Mucosa of rectum (tissue), 2 donors: ENCODE measurements at regions not wholly inside any gene's neighbourhood (a gene's known extent, or its start where the extent isn't known, plus 50 kb on each side); places are given as distances from the start of the nearest gene placed in this dataset.

Experiments used
- H3K27ac ChIP-seq, 2 donors: one replicate each; pipeline ENCODE4 v1.7.0; 2013; ENCODE audit warnings: inconsistent platforms in 2 of 2, low read depth in 2 of 2, low read length in 2 of 2
- H3K27me3 ChIP-seq, 2 donors: one replicate each; pipeline ENCODE4 v1.7.0; 2013; ENCODE audit warnings: low read length in 2 of 2; ENCODE audit not compliant: control insufficient read depth in 2 of 2, insufficient read depth in 2 of 2
- H3K36me3 ChIP-seq, 2 donors: one replicate each; pipeline ENCODE4 v1.7.0; 2013; ENCODE audit warnings: low read length in 2 of 2; ENCODE audit not compliant: control insufficient read depth in 2 of 2, insufficient read depth in 2 of 2
- H3K4me1 ChIP-seq, 2 donors: one replicate each; pipeline ENCODE4 v1.7.0; 2013; ENCODE audit warnings: low read length in 2 of 2, mild to moderate bottlenecking in 1 of 2; ENCODE audit not compliant: control insufficient read depth in 2 of 2, insufficient read depth in 2 of 2
- H3K4me3 ChIP-seq, 2 donors: one replicate each; pipeline ENCODE4 v1.7.0; 2013; ENCODE audit warnings: low read length in 2 of 2
- H3K9ac ChIP-seq, 2 donors: one replicate each; pipeline ENCODE4 v1.7.0; 2013; ENCODE audit warnings: low read length in 2 of 2, low read depth in 1 of 2, mild to moderate bottlenecking in 1 of 2
- H3K9me3 ChIP-seq, 2 donors: one replicate each; pipeline ENCODE4 v1.7.0; 2013; ENCODE audit warnings: low read length in 2 of 2; ENCODE audit not compliant: control insufficient read depth in 2 of 2
- donor health status: healthy.
- donor health status: Normal muscosa, but diverticular disease.

DNA sequence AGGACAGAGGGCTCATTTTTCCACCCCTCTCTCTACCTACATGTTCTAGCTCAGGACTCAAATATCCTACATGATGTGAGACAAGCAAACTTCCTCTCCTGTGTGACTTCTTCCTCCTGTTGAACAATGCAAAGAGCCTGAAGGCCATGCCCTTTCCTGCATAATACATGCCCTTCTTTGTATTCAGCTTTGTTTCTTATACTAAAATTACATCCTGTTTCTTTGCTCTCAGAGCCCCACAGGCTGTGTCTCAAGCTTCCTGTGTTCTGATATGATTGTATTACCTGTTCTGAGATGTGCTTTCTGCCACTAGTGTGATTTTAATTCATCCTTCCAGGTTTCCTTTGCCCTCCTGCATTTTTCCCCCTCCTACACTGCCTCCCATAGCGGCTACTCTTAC lies 166.4 kb upstream of the AFF2 start:
- H3K27ac ChIP-seq = no peak overlapping the region
- H3K4me3 ChIP-seq = no peak overlapping the region
- H3K4me1 ChIP-seq = no peaks in the 10 kb centered on the region
- no peaks in the 10 kb centered on the region for H3K27me3 ChIP-seq
- no peaks in the 10 kb centered on the region for H3K36me3 ChIP-seq
- no peaks in the 10 kb centered on the region for H3K9me3 ChIP-seq
- no peak overlapping the region for H3K9ac ChIP-seq

DNA sequence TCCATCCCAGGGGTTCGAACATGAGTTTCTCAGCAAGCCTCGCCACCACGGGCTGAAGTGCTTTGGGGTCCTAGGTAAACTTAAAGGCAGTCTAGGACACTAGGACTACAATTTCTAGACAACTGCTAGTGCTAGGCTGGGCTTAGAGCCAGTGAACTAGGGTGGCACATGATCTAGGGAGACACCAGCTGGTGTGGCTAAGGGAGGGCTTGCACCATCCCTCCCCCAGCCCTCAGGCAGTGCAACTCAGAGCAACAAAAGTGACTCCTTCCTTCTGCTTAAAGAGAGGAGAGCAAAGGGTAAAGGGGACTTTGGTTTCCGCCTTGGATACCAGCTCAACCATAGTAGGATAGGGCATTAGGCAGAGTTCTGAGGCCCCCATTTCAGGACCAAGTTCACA lies 162.5 kb upstream of the AFF2 start:
- Histone ChIP-seq H3K27me3 (no peaks in the 10 kb centered on the region), H3K4me1 (no peaks in the 10 kb centered on the region), H3K36me3 (no peaks in the 10 kb centered on the region), H3K9ac (no peak overlapping the region), H3K4me3 (no peak overlapping the region), H3K9me3 (no peaks in the 10 kb centered on the region), H3K27ac (no peak overlapping the region)

DNA sequence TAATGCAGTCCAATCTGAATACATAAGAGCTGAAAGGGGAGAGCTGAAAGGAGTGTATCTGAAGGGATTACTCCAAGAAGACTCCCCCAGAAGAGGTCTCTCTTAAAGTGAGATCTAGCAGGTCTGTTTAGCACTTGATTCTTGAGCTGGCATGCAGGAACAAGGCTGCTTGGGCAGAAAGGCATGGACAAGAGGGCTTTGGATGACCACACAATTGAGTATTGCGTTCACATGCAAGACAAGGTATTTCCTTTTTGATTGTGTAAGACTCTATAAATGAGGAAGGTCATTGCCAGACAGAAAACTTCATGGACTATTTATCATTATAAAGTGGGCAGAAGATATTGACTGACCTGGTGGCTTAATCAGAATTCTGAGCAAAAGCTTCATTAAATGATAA lies 145.5 kb upstream of the AFF2 start:
- H3K4me3 ChIP-seq = no peak overlapping the region
- no peak overlapping the region for H3K9ac ChIP-seq
- no peaks in the 10 kb centered on the region for H3K27me3 ChIP-seq
- H3K27ac ChIP-seq = no peak overlapping the region
- no peaks in the 10 kb centered on the region for H3K36me3 ChIP-seq
- no peaks in the 10 kb centered on the region for H3K9me3 ChIP-seq
- no peaks in the 10 kb centered on the region for H3K4me1 ChIP-seq

DNA sequence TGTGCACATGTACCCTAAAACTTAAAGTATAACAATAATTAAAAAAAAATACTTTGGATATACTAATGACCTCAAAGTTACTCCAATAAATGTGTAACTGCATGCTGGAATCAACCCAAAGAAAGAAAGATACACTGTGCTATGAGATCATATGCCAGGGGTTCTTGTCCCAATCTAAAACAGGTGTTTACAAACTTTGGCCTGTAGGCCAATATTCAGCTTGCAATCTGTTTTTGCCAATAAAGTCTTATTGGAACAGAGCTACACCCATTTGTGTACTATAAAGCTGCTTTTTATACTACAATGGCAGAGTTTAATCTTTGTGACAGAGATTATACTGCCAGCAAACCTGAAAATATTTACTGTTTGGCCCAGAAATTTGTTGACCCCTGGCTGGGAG lies 138.8 kb upstream of the AFF2 start:
- no peaks in the 10 kb centered on the region for H3K9me3 ChIP-seq
- no peak overlapping the region for H3K27ac ChIP-seq
- H3K4me1 ChIP-seq = no peaks in the 10 kb centered on the region
- H3K27me3 ChIP-seq = no peaks in the 10 kb centered on the region
- H3K9ac ChIP-seq = no peak overlapping the region
- H3K4me3 ChIP-seq = no peak overlapping the region
- H3K36me3 ChIP-seq = no peaks in the 10 kb centered on the region

DNA sequence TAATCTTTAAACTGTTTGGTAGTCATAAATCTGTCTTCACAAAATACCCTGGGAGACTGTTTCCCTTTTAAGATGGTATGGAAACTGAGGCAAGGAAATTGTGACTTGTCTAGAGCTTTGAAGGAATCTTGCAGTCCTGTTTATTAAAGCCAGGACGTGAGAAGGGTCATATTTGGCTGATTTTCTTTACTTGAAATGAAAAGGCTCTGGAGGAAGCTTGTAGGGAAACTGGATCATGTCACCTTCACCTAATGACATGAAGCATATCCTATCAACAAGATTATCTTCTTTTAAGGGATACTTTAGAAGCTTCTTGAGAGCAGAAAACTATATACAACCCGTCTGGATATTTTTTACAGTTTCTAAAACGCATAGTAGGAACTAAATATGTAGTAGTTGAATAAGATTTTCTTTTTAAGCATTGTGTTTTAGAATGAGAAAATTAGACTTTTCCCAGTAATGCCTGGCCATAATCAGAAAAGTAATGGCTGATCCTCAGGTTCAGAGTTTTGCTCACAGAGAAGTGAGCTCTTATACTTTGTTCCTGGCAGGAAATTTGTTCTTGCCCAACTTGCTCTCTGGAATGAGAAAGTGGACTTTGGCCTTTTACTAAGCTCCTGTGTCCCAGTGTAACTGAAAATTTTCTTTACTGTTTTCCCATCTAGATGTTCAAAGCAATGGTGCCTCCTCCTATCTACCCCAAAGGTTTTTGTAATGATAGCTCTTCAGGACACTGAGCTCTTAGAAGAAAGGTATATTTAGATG lies 136.8 kb upstream of the AFF2 start:
- no peaks in the 10 kb centered on the region for H3K36me3 ChIP-seq
- H3K4me3 ChIP-seq = no peak overlapping the region
- no peak overlapping the region for H3K27ac ChIP-seq
- no peak overlapping the region for H3K9ac ChIP-seq
- no peaks in the 10 kb centered on the region for H3K27me3 ChIP-seq
- no peaks in the 10 kb centered on the region for H3K9me3 ChIP-seq
- no peaks in the 10 kb centered on the region for H3K4me1 ChIP-seq

DNA sequence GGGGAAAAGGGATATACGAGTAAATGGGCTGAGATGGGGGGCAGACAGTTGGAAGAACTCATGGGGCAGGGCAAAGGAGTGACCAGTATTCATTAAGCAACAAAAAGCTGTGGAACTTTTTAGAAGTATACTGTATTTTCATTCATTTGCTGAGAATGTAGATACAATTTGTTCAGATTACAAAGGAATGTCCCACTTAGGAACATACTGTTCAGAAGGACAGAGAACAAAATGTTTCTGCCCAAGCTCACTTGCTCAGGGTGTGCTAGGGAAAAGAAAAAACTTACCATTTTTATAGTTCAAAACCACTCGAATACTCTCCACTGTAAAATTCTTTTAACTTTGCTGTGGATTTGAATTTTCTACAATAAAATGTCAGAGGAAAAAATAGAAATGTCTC lies 135.2 kb upstream of the AFF2 start:
- no peak overlapping the region for H3K4me3 ChIP-seq
- no peaks in the 10 kb centered on the region for H3K36me3 ChIP-seq
- no peaks in the 10 kb centered on the region for H3K4me1 ChIP-seq
- H3K27me3 ChIP-seq = no peaks in the 10 kb centered on the region
- no peaks in the 10 kb centered on the region for H3K9me3 ChIP-seq
- H3K9ac ChIP-seq = no peak overlapping the region
- no peak overlapping the region for H3K27ac ChIP-seq

DNA sequence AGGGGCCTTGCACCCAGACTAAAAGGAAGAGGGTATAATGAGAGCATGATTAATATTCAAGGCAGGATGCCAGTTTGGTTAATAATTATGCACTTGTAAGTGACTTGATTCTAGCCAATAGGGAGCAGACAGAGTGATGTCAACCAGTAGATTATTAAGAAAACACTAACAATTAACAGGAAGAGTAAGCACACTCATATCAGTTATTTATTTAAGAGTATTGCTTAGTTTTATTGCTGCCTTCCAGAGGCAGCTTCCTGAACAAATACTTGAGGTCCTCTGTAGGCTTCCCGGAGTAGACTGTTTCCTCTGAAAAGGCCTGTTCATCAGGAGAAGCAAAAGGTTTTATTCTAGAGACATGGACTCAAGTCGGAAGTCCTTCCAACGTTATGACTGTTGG lies 129.1 kb upstream of the AFF2 start:
- no peaks in the 10 kb centered on the region for H3K27me3 ChIP-seq
- H3K4me1 ChIP-seq = no peaks in the 10 kb centered on the region
- H3K9ac ChIP-seq = no peak overlapping the region
- no peaks in the 10 kb centered on the region for H3K36me3 ChIP-seq
- H3K9me3 ChIP-seq = no peaks in the 10 kb centered on the region
- H3K27ac ChIP-seq = no peak overlapping the region
- H3K4me3 ChIP-seq = no peak overlapping the region

DNA sequence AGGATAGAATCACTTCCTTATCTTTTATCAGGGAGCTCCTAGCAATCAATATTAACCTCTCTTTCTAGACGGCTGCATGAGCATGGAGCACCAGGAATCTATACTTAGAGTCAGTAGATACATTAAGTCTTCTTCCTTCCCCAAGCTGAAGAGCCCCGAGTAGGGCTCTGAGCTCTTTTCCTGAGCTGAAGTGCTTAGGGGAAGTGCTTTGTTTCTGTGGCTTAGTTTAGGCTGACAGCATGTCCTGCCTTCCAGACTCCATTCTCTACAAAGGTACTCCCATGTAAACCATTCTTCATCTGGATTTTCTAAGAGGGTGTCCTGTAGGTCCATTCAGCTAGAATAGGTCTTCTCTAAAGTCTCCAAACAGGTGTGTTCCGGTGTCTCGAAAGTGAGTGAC lies 127.5 kb upstream of the AFF2 start:
- no peaks in the 10 kb centered on the region for H3K36me3 ChIP-seq
- H3K9me3 ChIP-seq = no peaks in the 10 kb centered on the region
- no peak overlapping the region for H3K9ac ChIP-seq
- H3K27me3 ChIP-seq = no peaks in the 10 kb centered on the region
- no peak overlapping the region for H3K4me3 ChIP-seq
- no peak overlapping the region for H3K27ac ChIP-seq
- no peaks in the 10 kb centered on the region for H3K4me1 ChIP-seq

DNA sequence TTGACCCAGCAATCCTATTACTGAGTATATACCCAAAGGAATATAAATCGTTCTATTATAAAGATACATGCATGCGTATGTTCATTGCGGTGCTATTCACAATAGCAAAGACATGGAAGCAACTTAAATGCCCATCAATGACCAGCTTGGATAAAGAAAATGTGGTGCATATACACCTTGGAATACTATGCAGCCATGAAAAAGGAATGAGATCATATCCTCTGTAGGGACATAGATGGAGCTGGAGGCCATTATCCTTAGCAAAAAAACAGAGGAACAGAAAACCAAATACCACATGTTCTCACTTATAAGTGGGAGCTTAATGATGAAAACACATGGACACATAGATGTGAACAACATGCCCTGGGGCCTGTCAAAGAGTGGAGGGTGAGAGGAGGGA lies 124.1 kb upstream of the AFF2 start:
- Histone ChIP-seq H3K27me3 (no peaks in the 10 kb centered on the region), H3K9ac (no peak overlapping the region), H3K27ac (no peak overlapping the region), H3K4me3 (no peak overlapping the region), H3K9me3 (no peaks in the 10 kb centered on the region), H3K4me1 (no peaks in the 10 kb centered on the region), H3K36me3 (no peaks in the 10 kb centered on the region)

DNA sequence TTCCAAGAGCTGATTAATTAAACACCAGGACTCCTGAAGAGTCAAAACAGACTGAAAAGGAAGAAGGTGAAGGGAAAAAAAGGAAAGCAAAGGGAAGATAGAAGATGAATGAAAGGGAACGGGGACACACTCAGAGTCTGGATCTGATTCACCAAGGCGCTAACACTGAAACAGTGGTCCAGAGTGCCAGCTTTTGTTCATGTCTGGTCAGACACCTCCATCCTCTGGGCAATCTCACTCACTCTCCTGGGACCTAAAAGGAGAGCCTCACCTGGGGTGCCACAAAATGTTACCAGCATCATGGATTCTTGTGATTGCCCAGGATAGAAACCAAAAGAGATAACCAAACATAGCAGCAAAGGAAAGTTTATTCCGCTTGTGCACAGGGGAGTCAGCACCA lies 120.3 kb upstream of the AFF2 start:
- H3K9me3 ChIP-seq = no peaks in the 10 kb centered on the region

More for the DNA sequence above, 120.3 kb upstream of the AFF2 start:
- no peak overlapping the region for H3K4me3 ChIP-seq
- H3K27me3 ChIP-seq = no peaks in the 10 kb centered on the region
- no peaks in the 10 kb centered on the region for H3K4me1 ChIP-seq
- H3K36me3 ChIP-seq = no peaks in the 10 kb centered on the region
- H3K27ac ChIP-seq = no peak overlapping the region
- no peak overlapping the region for H3K9ac ChIP-seq
